ENCODE measurements at regions not wholly inside any gene's neighbourhood (a gene's known extent, or its start where the extent isn't known, plus 50 kb on each side); places are given as distances from the start of the nearest gene placed in this dataset.

- TF ChIP-seq EZH2 (IDR thresholded peaks at IDR 0.05; ENCODE audit: low read depth) = no peak
- no peak for TF ChIP-seq CTCF (conservative IDR thresholded peaks at IDR 0.05)
Measured at GRCh38 chr2:195395362-195395761, 261.7 kb upstream of the SLC39A10 start.

Measured in PC-9 (cell line).